SK-N-MC (cell line): ENCODE measurements at regions not wholly inside any gene's neighbourhood (a gene's known extent, or its start where the extent isn't known, plus 50 kb on each side); places are given as distances from the start of the nearest gene placed in this dataset.

Experiments
- EZH2 ChIP-seq: fragments of 200-600 bp; sonication (generic); IDR thresholded peaks from one replicate; pipeline ENCODE4 v1.6.1; 2017; ENCODE audit warnings: antibody characterized with exemption
- POLR2AphosphoS5 ChIP-seq: IDR thresholded peaks from 2 replicates; pipeline ENCODE4 v1.6.1; 2012; ENCODE audit warnings: mild to moderate bottlenecking, low read depth, low read length, borderline replicate concordance

DNA sequence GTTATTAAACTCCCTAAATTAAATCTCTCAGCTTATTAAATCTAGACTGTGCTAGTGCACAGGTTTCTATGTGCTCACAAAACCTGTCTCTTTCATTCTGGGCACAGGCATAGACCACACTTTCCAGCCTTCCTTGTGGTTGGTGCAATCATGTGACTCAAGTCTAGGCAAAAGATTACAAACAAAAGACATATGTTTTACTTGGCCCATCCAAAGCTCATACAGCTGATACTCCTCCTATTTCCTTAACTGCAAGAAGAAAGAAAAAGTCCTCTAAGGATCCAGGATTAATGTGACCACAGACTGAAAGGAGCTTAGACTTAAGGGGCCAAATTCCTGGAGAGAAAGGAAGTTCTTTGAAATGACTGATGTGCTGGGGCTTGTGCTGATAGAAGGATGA lies 731.3 kb upstream of the RAB6C start:
- TF ChIP-seq POLR2AphosphoS5 (no peak), EZH2 (no peak)
